C4-2B (cell line): ENCODE measurements at regions not wholly inside any gene's neighbourhood (a gene's known extent, or its start where the extent isn't known, plus 50 kb on each side); places are given as distances from the start of the nearest gene placed in this dataset.

Source experiments
- CTCF ChIP-seq: fragments of 450-650 bp; conservative IDR thresholded peaks from 2 replicates; pipeline ENCODE4 v1.5.1; 2017; ENCODE audit warnings: mild to moderate bottlenecking
- ZFX ChIP-seq: fragments of 450-650 bp; IDR thresholded peaks from 2 replicates; pipeline ENCODE4 v1.6.1; 2017

- TF ChIP-seq CTCF = no peak
- TF ChIP-seq ZFX = no peak
Measured at GRCh38 chr7:159237022-159237653, 92.5 kb upstream of the VIPR2 start.
